ENCODE measurements at regions not wholly inside any gene's neighbourhood (a gene's known extent, or its start where the extent isn't known, plus 50 kb on each side); places are given as distances from the start of the nearest gene placed in this dataset.

DNA sequence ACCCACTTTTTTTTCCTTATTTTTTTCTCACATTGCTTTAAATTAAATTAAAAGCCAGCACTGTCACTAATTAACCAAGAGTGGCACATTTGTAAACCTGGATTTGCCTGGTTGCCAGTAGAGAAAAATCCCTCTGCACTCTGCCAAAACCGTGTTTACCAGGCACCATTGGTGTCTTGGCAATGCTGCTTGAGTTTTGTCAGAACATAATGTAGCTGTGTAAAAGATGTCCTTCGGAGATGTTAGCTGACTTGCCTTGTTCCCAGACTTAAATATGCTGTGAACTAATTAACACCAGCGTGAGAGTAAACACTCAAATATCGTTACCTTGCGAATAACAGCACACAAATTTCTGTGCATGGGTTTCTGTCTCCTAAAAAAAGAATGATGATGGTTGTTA is 694.9 kb upstream of the ID4 start:
- ChIA-PET POLR2A (ENCODE audit: low non-redundant PET) (no interaction called here), CTCF (no interaction called here)
- H3K27ac ChIP-seq = no peak overlapping the region
- TF ChIP-seq, protein P1, sequence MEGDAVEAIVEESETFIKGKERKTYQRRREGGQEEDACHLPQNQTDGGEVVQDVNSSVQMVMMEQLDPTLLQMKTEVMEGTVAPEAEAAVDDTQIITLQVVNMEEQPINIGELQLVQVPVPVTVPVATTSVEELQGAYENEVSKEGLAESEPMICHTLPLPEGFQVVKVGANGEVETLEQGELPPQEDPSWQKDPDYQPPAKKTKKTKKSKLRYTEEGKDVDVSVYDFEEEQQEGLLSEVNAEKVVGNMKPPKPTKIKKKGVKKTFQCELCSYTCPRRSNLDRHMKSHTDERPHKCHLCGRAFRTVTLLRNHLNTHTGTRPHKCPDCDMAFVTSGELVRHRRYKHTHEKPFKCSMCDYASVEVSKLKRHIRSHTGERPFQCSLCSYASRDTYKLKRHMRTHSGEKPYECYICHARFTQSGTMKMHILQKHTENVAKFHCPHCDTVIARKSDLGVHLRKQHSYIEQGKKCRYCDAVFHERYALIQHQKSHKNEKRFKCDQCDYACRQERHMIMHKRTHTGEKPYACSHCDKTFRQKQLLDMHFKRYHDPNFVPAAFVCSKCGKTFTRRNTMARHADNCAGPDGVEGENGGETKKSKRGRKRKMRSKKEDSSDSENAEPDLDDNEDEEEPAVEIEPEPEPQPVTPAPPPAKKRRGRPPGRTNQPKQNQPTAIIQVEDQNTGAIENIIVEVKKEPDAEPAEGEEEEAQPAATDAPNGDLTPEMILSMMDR (conservative IDR thresholded peaks at IDR 0.05; ENCODE audit: low read depth) = no peak
- DNase-seq (ENCODE audit: low spot score) = no peak

DNA sequence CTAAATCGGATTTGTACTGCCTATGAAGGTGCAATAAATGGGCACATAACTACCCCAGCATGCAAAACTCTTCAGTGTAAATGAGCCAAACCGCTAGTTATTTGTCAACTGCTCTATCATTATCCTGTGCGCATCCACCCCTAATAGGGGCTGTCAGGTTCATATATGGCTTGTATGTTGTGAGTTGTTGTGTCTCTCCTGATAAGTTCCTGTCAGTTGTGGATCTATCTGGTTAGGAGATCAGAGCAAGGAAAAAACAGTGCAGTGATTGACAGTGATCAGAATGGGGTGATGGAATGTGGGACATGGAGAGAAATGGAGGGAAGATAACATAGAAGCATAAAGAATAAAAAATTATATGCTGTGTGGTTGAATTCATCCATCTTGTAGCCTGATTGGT is 686.9 kb upstream of the ID4 start:
- CTCF ChIA-PET = no interaction called here

DNA sequence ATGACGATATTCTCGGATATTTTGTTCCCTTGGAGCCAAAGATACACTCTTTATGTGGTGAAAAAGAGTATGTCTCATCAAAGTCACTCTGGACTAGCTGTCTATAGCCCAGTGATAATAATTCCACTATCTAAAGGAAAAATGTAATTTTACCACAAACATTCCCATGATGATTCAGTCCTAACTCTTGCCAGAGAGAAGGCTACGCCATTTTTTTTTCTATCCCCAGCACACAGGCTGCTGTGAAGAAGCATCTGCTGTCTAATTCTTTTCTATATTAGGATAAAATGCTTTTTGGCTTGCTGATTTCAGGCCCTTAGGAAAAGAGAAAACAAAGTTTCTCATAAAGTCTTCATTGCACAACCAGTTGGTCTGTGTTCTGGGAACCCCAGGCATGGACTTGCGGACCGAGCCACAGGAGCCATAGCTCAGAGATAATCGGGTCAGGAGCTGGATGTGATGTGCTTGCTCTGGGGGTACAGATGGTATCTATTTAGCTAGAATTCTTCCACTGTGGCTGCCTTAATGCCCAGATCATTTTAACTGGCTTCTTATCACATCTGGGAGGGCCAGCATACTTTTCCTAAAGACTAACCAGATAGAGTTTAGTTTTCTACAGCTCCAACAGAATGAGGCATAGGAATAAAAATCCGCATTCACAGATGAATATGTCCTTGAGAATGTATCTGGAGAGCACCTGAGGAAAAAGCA is 683.7 kb upstream of the ID4 start:
- H3K27ac ChIP-seq = no peak overlapping the region
- DNase-seq (ENCODE audit: low spot score) = no peak
- ChIA-PET CTCF (no interaction called here), POLR2A (ENCODE audit: low non-redundant PET) (no interaction called here)
- TF ChIP-seq, protein P1 (conservative IDR thresholded peaks at IDR 0.05; ENCODE audit: low read depth) = no peak

More for the DNA sequence above, 686.9 kb upstream of the ID4 start:
- no peak overlapping the region for H3K27ac ChIP-seq
- TF ChIP-seq, protein P1 (conservative IDR thresholded peaks at IDR 0.05; ENCODE audit: low read depth) = no peak
- POLR2A ChIA-PET (ENCODE audit: low non-redundant PET) = no interaction called here
- no peak for DNase-seq (ENCODE audit: low spot score)

DNA sequence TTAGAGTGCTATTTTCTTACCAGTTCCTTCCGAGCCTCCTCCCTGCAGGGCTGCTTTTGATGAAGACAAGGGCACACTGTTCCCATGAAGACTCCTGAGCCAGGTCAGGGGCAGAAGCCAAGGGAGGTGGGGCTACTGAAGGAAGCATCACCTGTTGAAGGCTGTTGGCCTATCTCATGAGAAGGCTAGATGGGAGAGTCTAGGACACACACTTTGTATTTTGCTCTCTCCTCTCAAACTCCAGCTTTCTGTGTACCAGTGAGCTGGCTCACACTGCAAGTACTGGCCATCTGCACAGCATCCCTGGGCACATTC is 683.2 kb upstream of the ID4 start:
- ChIA-PET CTCF (no interaction called here), POLR2A (ENCODE audit: low non-redundant PET) (no interaction called here)
- no peak for DNase-seq (ENCODE audit: low spot score)
- TF ChIP-seq, protein P1 (conservative IDR thresholded peaks at IDR 0.05; ENCODE audit: low read depth) = no peak
- no peak overlapping the region for H3K27ac ChIP-seq

DNA sequence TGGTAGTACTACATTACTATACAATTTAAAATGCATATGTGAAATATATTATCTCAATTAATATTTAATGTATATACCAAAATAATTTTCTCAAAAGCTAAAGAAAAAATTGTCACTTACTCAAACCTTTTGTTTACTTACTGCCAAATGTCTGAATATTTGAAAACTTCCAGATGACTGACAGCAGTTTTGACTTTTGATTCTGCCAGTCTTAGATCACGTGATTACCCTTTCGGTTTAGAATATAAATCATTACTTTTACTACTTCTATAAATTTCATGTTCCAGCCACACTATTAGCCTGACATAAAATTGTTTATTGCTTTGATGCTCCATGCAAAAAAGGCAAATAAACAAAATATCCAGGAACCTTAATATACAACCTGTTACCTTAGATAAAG is 680.7 kb upstream of the ID4 start:
- ChIA-PET POLR2A (ENCODE audit: low non-redundant PET) (no interaction called here), CTCF (no interaction called here)
- TF ChIP-seq, protein P1 (conservative IDR thresholded peaks at IDR 0.05; ENCODE audit: low read depth) = no peak
- no peak for DNase-seq (ENCODE audit: low spot score)
- H3K27ac ChIP-seq = no peak overlapping the region

DNA sequence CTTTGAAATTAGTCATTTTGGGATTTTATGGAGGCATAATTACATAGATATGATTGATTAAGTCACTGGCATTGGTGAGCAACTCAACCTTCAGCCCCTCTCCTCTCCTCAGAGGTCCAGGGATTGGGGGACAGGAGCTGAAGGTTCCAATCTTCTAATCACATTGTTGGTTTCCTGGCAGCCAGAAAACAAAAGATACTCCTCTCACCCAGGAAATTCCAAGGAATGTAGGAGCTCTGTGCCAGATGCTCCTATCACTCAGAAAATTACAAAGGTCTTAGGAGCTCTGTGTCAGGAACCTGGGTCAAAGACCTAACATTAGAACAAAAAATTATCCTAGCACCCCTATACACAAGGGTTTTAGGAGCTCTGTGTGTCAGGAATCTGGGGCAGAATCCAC is 679.7 kb upstream of the ID4 start:
- H3K27ac ChIP-seq = no peak overlapping the region
- CTCF ChIA-PET = no interaction called here
- no peak for DNase-seq (ENCODE audit: low spot score)
- POLR2A ChIA-PET (ENCODE audit: low non-redundant PET) = no interaction called here
- TF ChIP-seq, protein P1 (conservative IDR thresholded peaks at IDR 0.05; ENCODE audit: low read depth) = no peak

DNA sequence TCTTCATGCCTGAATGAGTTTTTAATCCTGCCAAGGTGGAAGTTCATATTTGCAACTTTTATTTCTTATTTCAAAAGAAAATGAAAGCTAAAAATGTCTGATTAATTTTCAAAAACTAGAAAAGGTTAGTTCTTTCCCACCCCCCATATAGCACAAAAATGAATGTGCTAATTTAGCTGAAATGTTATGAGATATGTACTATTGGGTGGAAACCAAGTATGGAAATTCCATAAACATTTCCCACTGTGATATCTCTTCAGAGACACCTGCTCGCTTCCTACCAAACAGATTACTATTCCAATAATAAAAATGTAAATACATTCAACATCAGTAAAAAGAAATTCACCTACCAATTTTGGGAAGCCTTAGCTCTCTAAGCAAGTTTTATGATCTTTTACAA is 678.6 kb upstream of the ID4 start:
- H3K27ac ChIP-seq = no peak overlapping the region
- no peak for DNase-seq (ENCODE audit: low spot score)
- TF ChIP-seq, protein P1 (conservative IDR thresholded peaks at IDR 0.05; ENCODE audit: low read depth) = no peak
- ChIA-PET CTCF (no interaction called here), POLR2A (ENCODE audit: low non-redundant PET) (no interaction called here)

All from RWPE1 (cell line).